WTC11 (cell line): ENCODE measurements at regions not wholly inside any gene's neighbourhood (a gene's known extent, or its start where the extent isn't known, plus 50 kb on each side); places are given as distances from the start of the nearest gene placed in this dataset.

ENCODE experiments used
- ATAC-seq: fragments of 200-7000 bp; cut with Tn5 transposase; 2 replicates; pipeline ENCODE4 v1.10.0; 2021; ENCODE audit warnings: mild to moderate bottlenecking, moderate library complexity
- CTCF ChIA-PET: fragments of 300-600 bp; sonication (Branson Sonifier 250); formaldehyde crosslinking; loops from one replicate; lab custom pipeline; 2021; ENCODE audit warnings: antibody characterized with exemption; lab: Charles Lee
- POLR2A ChIA-PET: fragments of 350-600 bp; sonication (Branson Sonifier 250); formaldehyde crosslinking; loops from one replicate; lab custom pipeline; 2021; ENCODE audit warnings: antibody characterized with exemption; lab: Charles Lee
- DNase-seq: peaks from one replicate; pipeline ENCODE4 v3.0.0; 2021; ENCODE audit warnings: low spot score
- H3K27ac Mint-ChIP-seq: 2 replicates; pipeline ENCODE4 v1.8.0; 2021; ENCODE audit warnings: mixed read lengths
- H3K27me3 Mint-ChIP-seq: 2 replicates; pipeline ENCODE4 v1.8.0; 2021; ENCODE audit warnings: low read depth, mild to moderate bottlenecking, moderate library complexity, mixed read lengths
- H3K36me3 Mint-ChIP-seq: 2 replicates; pipeline ENCODE4 v1.8.0; 2021; ENCODE audit warnings: mixed read lengths
- H3K4me1 Mint-ChIP-seq: 2 replicates; pipeline ENCODE4 v1.8.0; 2022; ENCODE audit warnings: mixed read lengths
- H3K4me3 Mint-ChIP-seq: 2 replicates; pipeline ENCODE4 v1.8.0; 2021; ENCODE audit warnings: mild to moderate bottlenecking, moderate library complexity, mixed read lengths
- H3K9me3 Mint-ChIP-seq: 2 replicates; pipeline ENCODE4 v1.8.0; 2021; ENCODE audit warnings: mixed read lengths
- ARID4B ChIP-seq: sonication (generic); formaldehyde crosslinking; IDR thresholded peaks from 2 replicates; pipeline ENCODE4 v1.8.0; 2023; ENCODE audit warnings: missing genetic modification reagents, mild to moderate bottlenecking, borderline replicate concordance
- ATF2 ChIP-seq: sonication (generic); formaldehyde crosslinking; IDR thresholded peaks from 2 replicates; pipeline ENCODE4 v1.8.1; 2022; ENCODE audit warnings: low read depth, missing genetic modification reagents, borderline replicate concordance
- CBFB ChIP-seq: sonication (generic); formaldehyde crosslinking; IDR thresholded peaks from 2 replicates; pipeline ENCODE4 v1.8.1; 2022; ENCODE audit warnings: mild to moderate bottlenecking, low read depth, missing genetic modification reagents
- CREB1 ChIP-seq: sonication (generic); formaldehyde crosslinking; IDR thresholded peaks from 2 replicates; pipeline ENCODE4 v1.8.0; 2023; ENCODE audit warnings: mild to moderate bottlenecking, missing genetic modification reagents
- CREM ChIP-seq: sonication (generic); formaldehyde crosslinking; IDR thresholded peaks from 2 replicates; pipeline ENCODE4 v1.8.1; 2022; ENCODE audit warnings: mild to moderate bottlenecking, missing genetic modification reagents, moderate library complexity
- EMX1 ChIP-seq: fragments of 250-450 bp; sonication (Bioruptor Pico); IDR thresholded peaks from 2 replicates; pipeline ENCODE4 v1.8.0; 2021; ENCODE audit warnings: mild to moderate bottlenecking
- FOXP1 ChIP-seq: sonication (generic); formaldehyde crosslinking; IDR thresholded peaks from 2 replicates; pipeline ENCODE4 v1.8.0; 2022; ENCODE audit warnings: missing genetic modification reagents, mild to moderate bottlenecking, moderate library complexity, borderline replicate concordance
- GRHL2 ChIP-seq: fragments of 250-450 bp; sonication (Bioruptor Pico); IDR thresholded peaks from 2 replicates; pipeline ENCODE4 v1.8.0; 2022; ENCODE audit warnings: mild to moderate bottlenecking, moderate library complexity; ENCODE audit not compliant: insufficient replicate concordance, severe bottlenecking
- GTF2I ChIP-seq: fragments of 250-450 bp; sonication (Bioruptor Pico); conservative IDR thresholded peaks from 2 replicates; pipeline ENCODE4 v1.4.0; 2021; ENCODE audit warnings: mild to moderate bottlenecking
- HMGXB4 ChIP-seq: sonication (generic); formaldehyde crosslinking; IDR thresholded peaks from 2 replicates; pipeline ENCODE4 v1.8.1; 2023; ENCODE audit warnings: mild to moderate bottlenecking, moderate library complexity, missing genetic modification reagents
- IRF2 ChIP-seq: sonication (generic); formaldehyde crosslinking; IDR thresholded peaks from 2 replicates; pipeline ENCODE4 v1.8.0; 2022; ENCODE audit warnings: low read depth, missing genetic modification reagents, borderline replicate concordance
- MYBL2 ChIP-seq: sonication (generic); formaldehyde crosslinking; IDR thresholded peaks from 2 replicates; pipeline ENCODE4 v1.8.1; 2023; ENCODE audit warnings: mild to moderate bottlenecking, moderate library complexity, missing genetic modification reagents
- PREB ChIP-seq: sonication (generic); formaldehyde crosslinking; IDR thresholded peaks from 2 replicates; pipeline ENCODE4 v1.8.1; 2022; ENCODE audit warnings: mild to moderate bottlenecking, missing genetic modification reagents, moderate library complexity, borderline replicate concordance
- PRRX2 ChIP-seq: fragments of 250-450 bp; sonication (Bioruptor Pico); IDR thresholded peaks from 2 replicates; pipeline ENCODE4 v1.8.0; 2021; ENCODE audit warnings: mild to moderate bottlenecking
- TEAD1 ChIP-seq: sonication (generic); formaldehyde crosslinking; IDR thresholded peaks from 2 replicates; pipeline ENCODE4 v1.8.0; 2022; ENCODE audit warnings: mild to moderate bottlenecking, missing genetic modification reagents
- TP53 ChIP-seq: sonication (generic); formaldehyde crosslinking; IDR thresholded peaks from 2 replicates; pipeline ENCODE4 v1.8.1; 2023; ENCODE audit warnings: mild to moderate bottlenecking, missing genetic modification reagents
- ZMAT4 ChIP-seq: fragments of 250-450 bp; sonication (Bioruptor Pico); IDR thresholded peaks from 2 replicates; pipeline ENCODE4 v1.9.0; 2021; ENCODE audit warnings: mild to moderate bottlenecking
- ZNF232 ChIP-seq: sonication (generic); formaldehyde crosslinking; IDR thresholded peaks from 2 replicates; pipeline ENCODE4 v1.8.0; 2022; ENCODE audit warnings: mild to moderate bottlenecking, missing genetic modification reagents
- ZNF423 ChIP-seq: fragments of 250-450 bp; sonication (Bioruptor Pico); IDR thresholded peaks from 2 replicates; pipeline ENCODE4 v2.1.2; 2022; ENCODE audit warnings: mild to moderate bottlenecking, moderate library complexity
- ZNF512 ChIP-seq: sonication (generic); formaldehyde crosslinking; IDR thresholded peaks from 2 replicates; pipeline ENCODE4 v1.8.1; 2022; ENCODE audit warnings: missing genetic modification reagents, borderline replicate concordance

- no peak for ATAC-seq
- no peak overlapping the region for H3K4me3 Mint-ChIP-seq
- no peak overlapping the region for H3K27ac Mint-ChIP-seq
- H3K27me3 Mint-ChIP-seq: no peaks in the 10 kb centered on the region
- peaks cover 18% of the 10 kb centered on the region for H3K4me1 Mint-ChIP-seq
- peaks cover 15% of the 10 kb centered on the region for H3K9me3 Mint-ChIP-seq
- no peak for DNase-seq
- peaks cover 2% of the 10 kb centered on the region; the same call in 1 of the 2 replicates for H3K36me3 Mint-ChIP-seq
- TF ChIP-seq EMX1 (CRISPR knock-in tag): no peak
- TF ChIP-seq PRRX2 (CRISPR knock-in tag): no peak
- no peak for TF ChIP-seq MYBL2 (CRISPR knock-in tag)
- no peak for TF ChIP-seq ZNF423 (CRISPR knock-in tag)
- TF ChIP-seq, all 79 proteins: peak for 0
- POLR2A ChIA-PET: no interaction called here
- CTCF ChIA-PET: no interaction called here
Measured at GRCh38 chr15:35712956-35713355, 167.0 kb upstream of the DPH6 start.

GRCh38 chr15:35713733-35714132 is 167.8 kb upstream of the DPH6 start:
- H3K27ac Mint-ChIP-seq: no peak overlapping the region; the same call in 1 of the 2 replicates
- ChIA-PET CTCF (no interaction called here), POLR2A (no interaction called here)
- ATAC-seq (no peak), DNase-seq (no peak)
- H3K27me3 Mint-ChIP-seq: no peaks in the 10 kb centered on the region
- H3K4me3 Mint-ChIP-seq: no peak overlapping the region
- H3K36me3 Mint-ChIP-seq: peaks cover 2% of the 10 kb centered on the region; the same call in 1 of the 2 replicates
- H3K9me3 Mint-ChIP-seq: peaks cover 15% of the 10 kb centered on the region
- TF ChIP-seq ZNF232 (CRISPR knock-in tag): no peak
- no peak for TF ChIP-seq TEAD1 (CRISPR knock-in tag)
- TF ChIP-seq CBFB (CRISPR knock-in tag): no peak
- TF ChIP-seq GTF2I (CRISPR knock-in tag): no peak
- no peak for TF ChIP-seq IRF2
- TF ChIP-seq PREB (CRISPR knock-in tag): no peak
- TF ChIP-seq FOXP1 (CRISPR knock-in tag): no peak
- no peak for TF ChIP-seq ZMAT4 (CRISPR knock-in tag)
- TF ChIP-seq ZNF512: no peak
- no peak for TF ChIP-seq GRHL2 (CRISPR knock-in tag)
- TF ChIP-seq ATF2 (CRISPR knock-in tag): no peak
- TF ChIP-seq MYBL2 (CRISPR knock-in tag): no peak
- no peak for TF ChIP-seq ARID4B (CRISPR knock-in tag)
- no peak for TF ChIP-seq TP53 (CRISPR knock-in tag)
- TF ChIP-seq CREB1 (CRISPR knock-in tag): no peak
- TF ChIP-seq HMGXB4: no peak
- no peak for TF ChIP-seq CREM
- H3K4me1 Mint-ChIP-seq: peaks cover 19% of the 10 kb centered on the region
